H9 (cell line): ENCODE measurements at regions not wholly inside any gene's neighbourhood (a gene's known extent, or its start where the extent isn't known, plus 50 kb on each side); places are given as distances from the start of the nearest gene placed in this dataset.
"Not testable (repeated sequence)": the region's sequence is repeated elsewhere in the genome, so short reads cannot be mapped to it uniquely, and the experiment has no call there.

Experiments
- DNase-seq: peaks from one replicate; pipeline ENCODE4 v3.0.0-alpha.2; 2017
- H2AFZ ChIP-seq: one replicate; pipeline ENCODE4 v1.6.1; 2013; ENCODE audit warnings: mild to moderate bottlenecking, low read length, control low read depth, moderate library complexity
- H2AK5ac ChIP-seq: 2 replicates; pipeline ENCODE4 v1.6.1; 2013; ENCODE audit warnings: low read length, control low read depth, mixed read lengths; ENCODE audit not compliant: insufficient read length
- H2BK120ac ChIP-seq: one replicate; pipeline ENCODE4 v1.6.1; 2013; ENCODE audit warnings: low read depth, mild to moderate bottlenecking, low read length, control low read depth, inconsistent platforms; ENCODE audit not compliant: poor library complexity, severe bottlenecking
- H2BK12ac ChIP-seq: 2 replicates; pipeline ENCODE4 v1.6.1; 2013; ENCODE audit warnings: low read length, control low read depth, mixed read lengths, low read depth; ENCODE audit not compliant: insufficient read length
- H2BK15ac ChIP-seq: 2 replicates; pipeline ENCODE4 v1.6.1; 2013; ENCODE audit warnings: low read depth, low read length, control low read depth
- H2BK20ac ChIP-seq: one replicate; pipeline ENCODE4 v1.6.1; 2013; ENCODE audit warnings: low read depth, mild to moderate bottlenecking, low read length, control low read depth, inconsistent platforms; ENCODE audit not compliant: poor library complexity, severe bottlenecking
- H2BK5ac ChIP-seq: 2 replicates; pipeline ENCODE4 v1.6.1; 2013; ENCODE audit warnings: low read length, control low read depth, mixed read lengths; ENCODE audit not compliant: insufficient read length
- H3K14ac ChIP-seq: 2 replicates; pipeline ENCODE4 v1.6.1; 2013; ENCODE audit warnings: low read length, control low read depth; ENCODE audit not compliant: insufficient read depth
- H3K18ac ChIP-seq: 2 replicates; pipeline ENCODE4 v1.6.1; 2013; ENCODE audit warnings: low read depth, mild to moderate bottlenecking, mixed read lengths, low read length, control low read depth; ENCODE audit not compliant: insufficient read length
- H3K23ac ChIP-seq: 2 replicates; pipeline ENCODE4 v1.6.1; 2013; ENCODE audit warnings: low read length, control low read depth, mixed read lengths, low read depth; ENCODE audit not compliant: insufficient read length
- H3K23me2 ChIP-seq: 2 replicates; pipeline ENCODE4 v1.6.1; 2013; ENCODE audit warnings: low read depth, mild to moderate bottlenecking, mixed read lengths, low read length, control low read depth; ENCODE audit not compliant: insufficient read length, poor library complexity, severe bottlenecking
- H3K27ac ChIP-seq: 2 replicates; pipeline ENCODE4 v1.5.1; 2013; ENCODE audit warnings: low read length, control low read depth, mixed read lengths, low read depth; ENCODE audit not compliant: insufficient read length
- H3K27me3 ChIP-seq: 2 replicates; pipeline ENCODE4 v1.6.1; 2013; ENCODE audit warnings: low read length, control low read depth, inconsistent platforms; ENCODE audit not compliant: insufficient read depth
- H3K4ac ChIP-seq: 2 replicates; pipeline ENCODE4 v1.6.1; 2013; ENCODE audit warnings: low read depth, mild to moderate bottlenecking, control low read depth, inconsistent platforms, low read length, moderate library complexity
- H3K4me1 ChIP-seq: 2 replicates; pipeline ENCODE4 v1.6.1; 2013; ENCODE audit warnings: low read length, control low read depth, inconsistent platforms; ENCODE audit not compliant: insufficient read depth
- H3K4me2 ChIP-seq: 2 replicates; pipeline ENCODE4 v1.6.1; 2013; ENCODE audit warnings: low read length, control low read depth, mixed read lengths; ENCODE audit not compliant: insufficient read length, insufficient read depth
- H3K56ac ChIP-seq: 2 replicates; pipeline ENCODE4 v1.6.1; 2013; ENCODE audit warnings: low read depth, mild to moderate bottlenecking, mixed read lengths, low read length, control low read depth; ENCODE audit not compliant: insufficient read length
- H3K79me1 ChIP-seq: 2 replicates; pipeline ENCODE4 v1.6.1; 2013; ENCODE audit warnings: low read depth, mild to moderate bottlenecking, moderate library complexity, low read length, control low read depth, inconsistent platforms; ENCODE audit not compliant: insufficient read depth, poor library complexity, severe bottlenecking
- H3K79me2 ChIP-seq: 2 replicates; pipeline ENCODE4 v1.6.1; 2013; ENCODE audit warnings: low read length, control low read depth, inconsistent platforms; ENCODE audit not compliant: insufficient read depth
- H3K9ac ChIP-seq: 2 replicates; pipeline ENCODE4 v1.6.1; 2013; ENCODE audit warnings: low read length, control low read depth, mixed read lengths; ENCODE audit not compliant: insufficient read length; ENCODE audit errors: extremely low read depth
- H3K9me3 ChIP-seq: one replicate; pipeline ENCODE4 v1.6.1; 2013; ENCODE audit warnings: low read depth, low read length, inconsistent platforms; ENCODE audit not compliant: control insufficient read depth
- H3T11ph ChIP-seq: one replicate; pipeline ENCODE4 v1.6.1; 2013; ENCODE audit warnings: mild to moderate bottlenecking, low read length, control low read depth, inconsistent platforms
- H4K20me1 ChIP-seq: one replicate; pipeline ENCODE4 v1.6.1; 2013; ENCODE audit not compliant: control insufficient read depth, insufficient read length, insufficient read depth
- H4K5ac ChIP-seq: 2 replicates; pipeline ENCODE4 v1.6.1; 2013; ENCODE audit warnings: low read depth, mild to moderate bottlenecking, mixed read lengths, low read length, control low read depth; ENCODE audit not compliant: insufficient read length
- H4K8ac ChIP-seq: replicated peaks from 2 replicates; pipeline ENCODE4 v1.6.1; 2013; ENCODE audit warnings: low read length, control low read depth, mixed read lengths, low read depth; ENCODE audit not compliant: insufficient read length
- H4K91ac ChIP-seq: 2 replicates; pipeline ENCODE4 v1.6.1; 2013; ENCODE audit warnings: low read depth, mild to moderate bottlenecking, moderate library complexity, mixed read lengths, low read length, control low read depth; ENCODE audit not compliant: insufficient read length
- H3K27ac Mint-ChIP-seq, 3 experiments: 2 replicates in 2 of 3; 3 replicates in 1 of 3; pipeline ENCODE4 v1.8.0; 2020 to 2021; ENCODE audit warnings: mixed read lengths in 3 of 3, mild to moderate bottlenecking in 1 of 3, moderate library complexity in 1 of 3
- H3K27me3 Mint-ChIP-seq: 2 replicates; pipeline ENCODE4 v1.8.0; 2021; ENCODE audit warnings: low read depth, mild to moderate bottlenecking, moderate library complexity, mixed read lengths
- H3K36me3 Mint-ChIP-seq, 3 experiments: 2 replicates in 2 of 3; 3 replicates in 1 of 3; pipeline ENCODE4 v1.8.0; 2020 to 2021; ENCODE audit warnings: low read depth in 3 of 3, mixed read lengths in 3 of 3; ENCODE audit not compliant: insufficient read depth in 1 of 3
- H3K4me1 Mint-ChIP-seq, 2 experiments: 2 replicates each; pipeline ENCODE4 v1.8.0; 2020; ENCODE audit warnings: mixed read lengths in 2 of 2
- H3K4me3 Mint-ChIP-seq, 2 experiments: 2 replicates in 1 of 2; 3 replicates in 1 of 2; pipeline ENCODE4 v1.8.0; 2020 to 2021; ENCODE audit warnings: mild to moderate bottlenecking in 2 of 2, mixed read lengths in 2 of 2, moderate library complexity in 1 of 2
- H3K9me3 Mint-ChIP-seq, 2 experiments: 2 replicates in 1 of 2; 3 replicates in 1 of 2; pipeline ENCODE4 v1.8.0; 2020; ENCODE audit warnings: mild to moderate bottlenecking in 2 of 2, mixed read lengths in 2 of 2, moderate library complexity in 1 of 2
- CTCF ChIP-seq: fragments of 200-600 bp; sonication (generic); conservative IDR thresholded peaks from 3 replicates; pipeline ENCODE4 v1.8.0; 2021; ENCODE audit warnings: antibody characterized with exemption, mild to moderate bottlenecking
- WGBS: extraction: QIAGEN DNeasy Blood & Tissue Kit; methylation state at CpG from one replicate; pipeline ENCODE4 v1.1.7; 2013; ENCODE audit warnings: missing lambda C conversion rate, low lambda C conversion rate, mixed read lengths; ENCODE audit not compliant: insufficient read length; ENCODE audit errors: extremely low coverage; 5-methylcytosine and 5-hydroxymethylcytosine counted together

GRCh38 chr5:45171563-45171962, 362.8 kb downstream of the MRPS30 start:
- H3K27me3 ChIP-seq: no peaks in the 10 kb centered on the region

GRCh38 chr5:45172634-45173033, 363.9 kb downstream of the MRPS30 start:
- not testable (repeated sequence) for H3K23ac ChIP-seq, H3K79me1 ChIP-seq, H3K36me3 Mint-ChIP-seq, H3K4me2 ChIP-seq, H3K4ac ChIP-seq, H3K79me2 ChIP-seq, H3K4me1 Mint-ChIP-seq, H3K27ac Mint-ChIP-seq, H3K4me1 ChIP-seq, H3K27ac ChIP-seq, H2AFZ ChIP-seq, H2BK20ac ChIP-seq, H4K8ac ChIP-seq, H3K18ac ChIP-seq, H4K20me1 ChIP-seq, H2AK5ac ChIP-seq, H2BK12ac ChIP-seq, H3T11ph ChIP-seq, H3K4me3 Mint-ChIP-seq, H3K27me3 ChIP-seq, H4K5ac ChIP-seq, H3K9ac ChIP-seq, DNase-seq, H3K27me3 Mint-ChIP-seq, H3K23me2 ChIP-seq, H3K14ac ChIP-seq, H2BK15ac ChIP-seq, H3K56ac ChIP-seq, H2BK5ac ChIP-seq, H2BK120ac ChIP-seq, H3K9me3 ChIP-seq, H4K91ac ChIP-seq, H3K9me3 Mint-ChIP-seq
- WGBS: no CpG with 5 or more reads among the region's 11 CpGs

More at GRCh38 chr5:45171563-45171962, 362.8 kb downstream of the MRPS30 start:
- Histone ChIP-seq H3T11ph (no peak overlapping the region), H4K91ac (no peak overlapping the region), H2BK15ac (no peak overlapping the region), H3K79me2 (no peaks in the 10 kb centered on the region), H2BK120ac (no peak overlapping the region), H2AFZ (no peak overlapping the region), H3K9me3 (no peaks in the 10 kb centered on the region), H3K56ac (no peak overlapping the region), H4K20me1 (no peaks in the 10 kb centered on the region), H3K23ac (no peak overlapping the region), H2BK20ac (no peak overlapping the region), H3K79me1 (no peaks in the 10 kb centered on the region), H3K9ac (no peak overlapping the region), H3K4me1 (no peaks in the 10 kb centered on the region), H3K27ac (no peak overlapping the region), H4K5ac (no peak overlapping the region), H2BK12ac (no peak overlapping the region), H3K4me2 (no peak overlapping the region), H3K23me2 (no peaks in the 10 kb centered on the region), H3K18ac (no peak overlapping the region), H4K8ac (no peak overlapping the region), H2AK5ac (no peak overlapping the region), H2BK5ac (no peak overlapping the region), H3K4ac (no peak overlapping the region), H3K14ac (no peak overlapping the region)
- no peak for TF ChIP-seq CTCF
- no peak for DNase-seq
- peaks cover 2 to 4% of the 10 kb centered on the region in 2 experiments for H3K4me1 Mint-ChIP-seq
- H3K36me3 Mint-ChIP-seq: no peaks in the 10 kb centered on the region
- H3K4me3 Mint-ChIP-seq: no peak overlapping the region
- no peaks in the 10 kb centered on the region for H3K27me3 Mint-ChIP-seq
- WGBS: no CpG with 5 or more reads among the region's 1 CpG
- no peak overlapping the region for H3K27ac Mint-ChIP-seq
- H3K9me3 Mint-ChIP-seq: no peaks in the 10 kb centered on the region
